Liver (tissue), 3 donors: ENCODE measurements at regions not wholly inside any gene's neighbourhood (a gene's known extent, or its start where the extent isn't known, plus 50 kb on each side); places are given as distances from the start of the nearest gene placed in this dataset.

Source experiments
- EGR1 ChIP-seq, 2 donors: IDR thresholded peaks; 2 replicates each; pipeline ENCODE4 v1.6.1; 2016 to 2018; ENCODE audit warnings: antibody characterized with exemption in 2 of 2, low read depth in 2 of 2
- JUND ChIP-seq, 2 donors: IDR thresholded peaks; 2 replicates each; pipeline ENCODE4 v1.6.1; 2016; ENCODE audit warnings: antibody characterized with exemption in 2 of 2
- RAD21 ChIP-seq, 2 donors: IDR thresholded peaks; 2 replicates each; pipeline ENCODE4 v1.6.1; 2016; ENCODE audit warnings: antibody characterized with exemption in 2 of 2, mild to moderate bottlenecking in 2 of 2
- TAF1 ChIP-seq: conservative IDR thresholded peaks from 2 replicates; pipeline ENCODE4 v1.6.1; 2016; ENCODE audit warnings: antibody characterized with exemption, mild to moderate bottlenecking
- YY1 ChIP-seq: IDR thresholded peaks from 2 replicates; pipeline ENCODE4 v1.6.1; 2016; ENCODE audit warnings: antibody characterized with exemption, mild to moderate bottlenecking
- TF ChIP-seq, protein P1 (sequence below): fragments of 150-350 bp; IDR thresholded peaks from 2 replicates; pipeline ENCODE4 v1.5.1; 2017; ENCODE audit warnings: improper control_type of control experiment, low read depth, low read length; ENCODE audit not compliant: missing input control
- TF ChIP-seq, protein P2 (sequence below): IDR thresholded peaks from 2 replicates; pipeline ENCODE4 v1.6.1; 2016; ENCODE audit warnings: antibody characterized with exemption, mild to moderate bottlenecking
- TF ChIP-seq, protein P3 (sequence below): IDR thresholded peaks from 2 replicates; pipeline ENCODE4 v1.6.1; 2016; ENCODE audit warnings: antibody characterized with exemption
- donor health status: healthy.
- donor health status: healthy.

DNA sequence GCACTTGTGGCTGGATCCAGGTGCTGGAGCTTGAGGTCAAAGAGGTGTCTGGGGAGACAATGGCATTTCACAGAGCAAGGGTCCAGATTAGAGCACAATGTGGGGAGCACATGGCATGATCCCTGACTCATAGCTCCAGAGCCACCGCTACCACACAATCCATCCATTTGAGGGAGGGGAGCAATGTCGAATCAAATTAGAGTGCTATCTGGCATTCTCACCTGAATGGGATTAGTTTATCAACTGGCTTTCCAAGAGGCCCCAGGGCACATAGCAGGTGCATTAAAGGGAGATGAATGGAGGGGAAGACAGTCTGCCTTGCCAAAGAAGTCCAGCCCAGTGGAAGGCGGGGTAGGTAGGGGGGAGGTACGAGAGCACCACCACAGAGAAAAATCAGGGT is 194.4 kb upstream of the GPR12 start:
- TF ChIP-seq, protein P1, sequence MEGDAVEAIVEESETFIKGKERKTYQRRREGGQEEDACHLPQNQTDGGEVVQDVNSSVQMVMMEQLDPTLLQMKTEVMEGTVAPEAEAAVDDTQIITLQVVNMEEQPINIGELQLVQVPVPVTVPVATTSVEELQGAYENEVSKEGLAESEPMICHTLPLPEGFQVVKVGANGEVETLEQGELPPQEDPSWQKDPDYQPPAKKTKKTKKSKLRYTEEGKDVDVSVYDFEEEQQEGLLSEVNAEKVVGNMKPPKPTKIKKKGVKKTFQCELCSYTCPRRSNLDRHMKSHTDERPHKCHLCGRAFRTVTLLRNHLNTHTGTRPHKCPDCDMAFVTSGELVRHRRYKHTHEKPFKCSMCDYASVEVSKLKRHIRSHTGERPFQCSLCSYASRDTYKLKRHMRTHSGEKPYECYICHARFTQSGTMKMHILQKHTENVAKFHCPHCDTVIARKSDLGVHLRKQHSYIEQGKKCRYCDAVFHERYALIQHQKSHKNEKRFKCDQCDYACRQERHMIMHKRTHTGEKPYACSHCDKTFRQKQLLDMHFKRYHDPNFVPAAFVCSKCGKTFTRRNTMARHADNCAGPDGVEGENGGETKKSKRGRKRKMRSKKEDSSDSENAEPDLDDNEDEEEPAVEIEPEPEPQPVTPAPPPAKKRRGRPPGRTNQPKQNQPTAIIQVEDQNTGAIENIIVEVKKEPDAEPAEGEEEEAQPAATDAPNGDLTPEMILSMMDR, result no peak
- TF ChIP-seq, protein P2, sequence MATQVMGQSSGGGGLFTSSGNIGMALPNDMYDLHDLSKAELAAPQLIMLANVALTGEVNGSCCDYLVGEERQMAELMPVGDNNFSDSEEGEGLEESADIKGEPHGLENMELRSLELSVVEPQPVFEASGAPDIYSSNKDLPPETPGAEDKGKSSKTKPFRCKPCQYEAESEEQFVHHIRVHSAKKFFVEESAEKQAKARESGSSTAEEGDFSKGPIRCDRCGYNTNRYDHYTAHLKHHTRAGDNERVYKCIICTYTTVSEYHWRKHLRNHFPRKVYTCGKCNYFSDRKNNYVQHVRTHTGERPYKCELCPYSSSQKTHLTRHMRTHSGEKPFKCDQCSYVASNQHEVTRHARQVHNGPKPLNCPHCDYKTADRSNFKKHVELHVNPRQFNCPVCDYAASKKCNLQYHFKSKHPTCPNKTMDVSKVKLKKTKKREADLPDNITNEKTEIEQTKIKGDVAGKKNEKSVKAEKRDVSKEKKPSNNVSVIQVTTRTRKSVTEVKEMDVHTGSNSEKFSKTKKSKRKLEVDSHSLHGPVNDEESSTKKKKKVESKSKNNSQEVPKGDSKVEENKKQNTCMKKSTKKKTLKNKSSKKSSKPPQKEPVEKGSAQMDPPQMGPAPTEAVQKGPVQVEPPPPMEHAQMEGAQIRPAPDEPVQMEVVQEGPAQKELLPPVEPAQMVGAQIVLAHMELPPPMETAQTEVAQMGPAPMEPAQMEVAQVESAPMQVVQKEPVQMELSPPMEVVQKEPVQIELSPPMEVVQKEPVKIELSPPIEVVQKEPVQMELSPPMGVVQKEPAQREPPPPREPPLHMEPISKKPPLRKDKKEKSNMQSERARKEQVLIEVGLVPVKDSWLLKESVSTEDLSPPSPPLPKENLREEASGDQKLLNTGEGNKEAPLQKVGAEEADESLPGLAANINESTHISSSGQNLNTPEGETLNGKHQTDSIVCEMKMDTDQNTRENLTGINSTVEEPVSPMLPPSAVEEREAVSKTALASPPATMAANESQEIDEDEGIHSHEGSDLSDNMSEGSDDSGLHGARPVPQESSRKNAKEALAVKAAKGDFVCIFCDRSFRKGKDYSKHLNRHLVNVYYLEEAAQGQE, result no peak
- TF ChIP-seq TAF1 (no peak), YY1 (no peak), RAD21 (IDR thresholded peaks at IDR 0.05) (no peak), JUND (IDR thresholded peaks at IDR 0.05) (no peak), EGR1 (IDR thresholded peaks at IDR 0.05; ENCODE audit: low read depth in 2 of 2) (no peak)
- TF ChIP-seq, protein P3, sequence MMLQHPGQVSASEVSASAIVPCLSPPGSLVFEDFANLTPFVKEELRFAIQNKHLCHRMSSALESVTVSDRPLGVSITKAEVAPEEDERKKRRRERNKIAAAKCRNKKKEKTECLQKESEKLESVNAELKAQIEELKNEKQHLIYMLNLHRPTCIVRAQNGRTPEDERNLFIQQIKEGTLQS, result no peak
